B cell (primary cell): ENCODE measurements at regions not wholly inside any gene's neighbourhood (a gene's known extent, or its start where the extent isn't known, plus 50 kb on each side); places are given as distances from the start of the nearest gene placed in this dataset.

Source experiments
- ATAC-seq: fragments of 200-7000 bp; cut with Tn5 transposase; one replicate; pipeline ENCODE4 v1.10.0; 2021; ENCODE audit warnings: low read depth, mild to moderate bottlenecking, moderate number of reproducible peaks, moderate library complexity
- CTCF ChIA-PET: fragments of 350-600 bp; sonication (Branson Sonifier 250); formaldehyde crosslinking; loops from one replicate; lab custom pipeline; 2021; ENCODE audit warnings: antibody characterized with exemption, inconsistent platforms; lab: Charles Lee
- POLR2A ChIA-PET: fragments of 350-600 bp; sonication (Branson Sonifier 250); formaldehyde crosslinking; loops from one replicate; lab custom pipeline; 2021; ENCODE audit warnings: antibody characterized with exemption; lab: Charles Lee
- DNase-seq: peaks from one replicate; pipeline ENCODE4 v3.0.0; 2013
- H2AFZ ChIP-seq: 2 replicates; pipeline ENCODE4 v1.6.1; 2012; ENCODE audit warnings: mild to moderate bottlenecking, low read depth, low read length; ENCODE audit not compliant: insufficient read depth, poor library complexity, severe bottlenecking
- H3K27ac ChIP-seq, 2 donors: 1 replicate in 1 of 2; 2 replicates in 1 of 2; pipeline ENCODE4 v1.5.1; 2012 to 2013; ENCODE audit warnings: low read length in 2 of 2, mild to moderate bottlenecking in 2 of 2, moderate library complexity in 1 of 2
- H3K27me3 ChIP-seq, 4 experiments: fragments of 200-600 bp in 1 of 4; sonication (generic) in 1 of 4; replicated peaks in 1 of 4; 1 replicate in 2 of 4; 2 replicates in 2 of 4; pipeline versions ENCODE4 v1.6.1 to v1.7.0; 2013 to 2016; ENCODE audit warnings: low read length in 3 of 4, mild to moderate bottlenecking in 2 of 4, mixed read lengths in 1 of 4, moderate library complexity in 1 of 4; ENCODE audit not compliant: insufficient read depth in 4 of 4, control insufficient read depth in 3 of 4; ENCODE audit errors: control extremely low read depth in 1 of 4
- H3K36me3 ChIP-seq, 2 experiments: replicated peaks in 1 of 2; 1 replicate in 1 of 2; 2 replicates in 1 of 2; pipeline versions ENCODE4 v1.6.1 to v1.7.1; 2013; ENCODE audit warnings: low read length in 1 of 2; ENCODE audit not compliant: insufficient read depth in 2 of 2, control insufficient read depth in 1 of 2; ENCODE audit errors: control extremely low read depth in 1 of 2, extremely low read depth in 1 of 2
- H3K4me1 ChIP-seq, 2 donors: fragments of 200-600 bp in 1 of 2; sonication (generic) in 1 of 2; 1 replicate in 1 of 2; 2 replicates in 1 of 2; pipeline versions ENCODE4 v1.5.1 to v1.6.1; 2013 to 2017; ENCODE audit warnings: low read length in 2 of 2; ENCODE audit not compliant: control insufficient read depth in 2 of 2, insufficient read depth in 2 of 2
- H3K4me2 ChIP-seq: replicated peaks from 2 replicates; pipeline ENCODE3; 2012; ENCODE audit warnings: mild to moderate bottlenecking, low read depth, low read length; ENCODE audit not compliant: poor library complexity, severe bottlenecking
- H3K4me3 ChIP-seq, 5 experiments: fragments of 200-600 bp in 1 of 5; sonication (generic) in 1 of 5; 1 replicate in 3 of 5; 2 replicates in 2 of 5; pipeline versions ENCODE4 v1.5.1 to v1.7.0; 2011 to 2016; ENCODE audit warnings: low read length in 4 of 5, mild to moderate bottlenecking in 4 of 5, low read depth in 2 of 5, control low read depth in 1 of 5, moderate library complexity in 1 of 5; ENCODE audit not compliant: insufficient read depth in 1 of 5; ENCODE audit errors: control extremely low read depth in 1 of 5, extremely low read depth in 1 of 5
- H3K79me2 ChIP-seq: fragments of 200-600 bp; sonication (generic); one replicate; pipeline ENCODE4 v1.6.0; 2016; ENCODE audit warnings: low read length; ENCODE audit not compliant: control insufficient read depth, insufficient read depth
- H3K9ac ChIP-seq: fragments of 200-600 bp; sonication (generic); 2 replicates; pipeline ENCODE4 v1.6.1; 2017; ENCODE audit warnings: mild to moderate bottlenecking, low read length, moderate library complexity
- H3K9me3 ChIP-seq, 3 donors: one replicate each; pipeline versions ENCODE4 v1.6.1 to v1.7.1; 2013; ENCODE audit warnings: low read length in 2 of 3; ENCODE audit not compliant: control insufficient read depth in 2 of 3, insufficient read depth in 1 of 3; ENCODE audit errors: control extremely low read depth in 1 of 3
- H4K20me1 ChIP-seq: 2 replicates; pipeline ENCODE4 v1.6.0; 2012; ENCODE audit warnings: mild to moderate bottlenecking, low read length; ENCODE audit not compliant: insufficient read depth, control insufficient read depth, poor library complexity, severe bottlenecking
- H3K27ac Mint-ChIP-seq: one replicate; pipeline ENCODE4 v1.8.0; 2021; ENCODE audit warnings: mixed read lengths
- H3K27me3 Mint-ChIP-seq: one replicate; pipeline ENCODE4 v1.8.0; 2021; ENCODE audit warnings: mixed read lengths
- H3K4me1 Mint-ChIP-seq: one replicate; pipeline ENCODE4 v1.8.0; 2021; ENCODE audit warnings: mixed read lengths
- H3K4me3 Mint-ChIP-seq: one replicate; pipeline ENCODE4 v1.8.0; 2021; ENCODE audit warnings: mixed read lengths
- H3K9me3 Mint-ChIP-seq: one replicate; pipeline ENCODE4 v1.8.0; 2022; ENCODE audit warnings: mixed read lengths; ENCODE audit not compliant: insufficient read depth
- EZH2 ChIP-seq: IDR thresholded peaks from 2 replicates; pipeline ENCODE4 v1.6.1; 2012; ENCODE audit warnings: borderline replicate concordance, low read depth, mild to moderate bottlenecking, moderate library complexity, low read length; ENCODE audit not compliant: insufficient read depth, poor library complexity, severe bottlenecking
- WGBS: methylation state at CpG from one replicate; pipeline ENCODE4 v1.1.5; 2013; ENCODE audit warnings: missing lambda C conversion rate; ENCODE audit not compliant: insufficient coverage; 5-methylcytosine and 5-hydroxymethylcytosine counted together
- intact Hi-C: fragments of 100-400 bp; cut with micrococcal nuclease; formaldehyde crosslinking; loops from one replicate; pipeline ENCODE4 v1.10.0; 2022
- TF ChIP-seq, protein P1 (sequence below): fragments of 200-600 bp; IDR thresholded peaks from one replicate; pipeline ENCODE4 v1.8.0; 2022; ENCODE audit warnings: antibody characterized with exemption, mild to moderate bottlenecking

DNA sequence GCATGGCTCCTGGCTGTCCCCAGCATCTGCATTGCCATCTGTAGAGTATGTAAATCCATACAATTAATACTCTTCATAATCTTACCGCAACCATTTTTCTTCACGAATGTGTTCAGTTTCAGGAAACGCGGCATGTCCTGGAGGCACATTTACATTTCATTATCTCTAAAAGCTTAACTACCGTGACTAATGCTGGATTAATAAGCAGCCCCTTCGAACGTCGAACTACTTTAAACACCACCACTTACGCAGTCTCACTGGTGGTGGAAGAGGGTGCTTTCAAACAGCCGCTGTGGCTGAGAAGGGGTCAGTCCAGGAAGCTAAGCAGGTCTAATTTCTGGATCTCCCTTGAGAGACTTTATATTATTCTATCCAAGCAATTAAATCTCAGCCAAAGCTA, 85.6 kb downstream of the C5orf15 start:
- Mint-ChIP-seq H3K27me3 (no peaks in the 10 kb centered on the region), H3K4me1 (peaks cover 27% of the 10 kb centered on the region), H3K27ac (no peak overlapping the region), H3K9me3 (no peaks in the 10 kb centered on the region), H3K4me3 (no peak overlapping the region)
- no peaks in the 10 kb centered on the region for H3K79me2 ChIP-seq
- DNase-seq, result no peak
- H3K27ac ChIP-seq, result no peak overlapping the region
- intact Hi-C loops, result no loop called here
- no peak overlapping the region for H3K4me3 ChIP-seq
- H3K4me1 ChIP-seq, result peaks cover 16 to 23% of the 10 kb centered on the region in 2 donors
- H2AFZ ChIP-seq, result no peak overlapping the region
- H3K9ac ChIP-seq, result no peak overlapping the region
- no peaks in the 10 kb centered on the region for H3K27me3 ChIP-seq
- WGBS, result 96% methylated on average over 4 of the region's 10 CpGs
- no peak for TF ChIP-seq EZH2
- TF ChIP-seq, protein P1, sequence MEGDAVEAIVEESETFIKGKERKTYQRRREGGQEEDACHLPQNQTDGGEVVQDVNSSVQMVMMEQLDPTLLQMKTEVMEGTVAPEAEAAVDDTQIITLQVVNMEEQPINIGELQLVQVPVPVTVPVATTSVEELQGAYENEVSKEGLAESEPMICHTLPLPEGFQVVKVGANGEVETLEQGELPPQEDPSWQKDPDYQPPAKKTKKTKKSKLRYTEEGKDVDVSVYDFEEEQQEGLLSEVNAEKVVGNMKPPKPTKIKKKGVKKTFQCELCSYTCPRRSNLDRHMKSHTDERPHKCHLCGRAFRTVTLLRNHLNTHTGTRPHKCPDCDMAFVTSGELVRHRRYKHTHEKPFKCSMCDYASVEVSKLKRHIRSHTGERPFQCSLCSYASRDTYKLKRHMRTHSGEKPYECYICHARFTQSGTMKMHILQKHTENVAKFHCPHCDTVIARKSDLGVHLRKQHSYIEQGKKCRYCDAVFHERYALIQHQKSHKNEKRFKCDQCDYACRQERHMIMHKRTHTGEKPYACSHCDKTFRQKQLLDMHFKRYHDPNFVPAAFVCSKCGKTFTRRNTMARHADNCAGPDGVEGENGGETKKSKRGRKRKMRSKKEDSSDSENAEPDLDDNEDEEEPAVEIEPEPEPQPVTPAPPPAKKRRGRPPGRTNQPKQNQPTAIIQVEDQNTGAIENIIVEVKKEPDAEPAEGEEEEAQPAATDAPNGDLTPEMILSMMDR, result no peak
- no peak for ATAC-seq
- no peak overlapping the region for H3K4me2 ChIP-seq
- ChIA-PET POLR2A (no interaction called here), CTCF (interaction anchor here (1.3 to 2.2 kb wide), 2 partner anchors 11 to 13 kb away, joined by 4 to 8 read pairs; no protein-coding TSS in a partner anchor)
- peaks cover 0 to 8% (median 0%) of the 10 kb centered on the region in 3 donors for H3K9me3 ChIP-seq
- H3K36me3 ChIP-seq, result no peaks in the 10 kb centered on the region
- no peaks in the 10 kb centered on the region for H4K20me1 ChIP-seq

DNA sequence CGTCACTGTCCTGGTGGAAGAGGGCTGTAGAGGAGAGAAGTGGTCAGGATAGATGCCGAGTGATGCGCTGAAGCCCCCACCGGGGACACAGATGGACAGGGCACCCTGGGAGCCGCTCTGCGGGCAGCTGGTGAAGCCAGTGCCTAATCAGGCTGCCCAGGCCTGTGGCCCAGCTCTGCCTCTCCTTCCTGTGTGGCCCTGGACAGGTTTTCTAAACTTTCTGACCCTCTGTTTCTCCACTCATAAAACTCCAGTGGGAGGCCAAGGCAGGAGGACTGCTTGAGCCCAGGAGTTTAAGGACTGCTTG, 86.1 kb downstream of the C5orf15 start:
- no peaks in the 10 kb centered on the region for H4K20me1 ChIP-seq
- H3K4me1 ChIP-seq, result peaks cover 21 to 28% of the 10 kb centered on the region in 2 donors
- Mint-ChIP-seq H3K27me3 (no peaks in the 10 kb centered on the region), H3K27ac (no peak overlapping the region), H3K9me3 (no peaks in the 10 kb centered on the region), H3K4me1 (peaks cover 28% of the 10 kb centered on the region), H3K4me3 (no peak overlapping the region)
- ATAC-seq, result no peak
- WGBS, result 91% methylated on average over 6 of the region's 6 CpGs
- no peak overlapping the region for H3K9ac ChIP-seq
- no peak for DNase-seq
- no peaks in the 10 kb centered on the region for H3K36me3 ChIP-seq
- no peak overlapping the region for H3K27ac ChIP-seq
- H3K27me3 ChIP-seq, result no peaks in the 10 kb centered on the region
- ChIA-PET CTCF (interaction anchor here (0.6 to 5.4 kb wide), 2 partner anchors 12 to 99 kb away, joined by 3 to 32 read pairs; no protein-coding TSS in a partner anchor), POLR2A (no interaction called here)
- no peak overlapping the region for H3K4me2 ChIP-seq
- intact Hi-C loops, result no loop called here
- H3K79me2 ChIP-seq, result no peaks in the 10 kb centered on the region
- no peak overlapping the region for H2AFZ ChIP-seq
- no peak overlapping the region for H3K4me3 ChIP-seq
- peaks cover 0 to 8% (median 0%) of the 10 kb centered on the region in 3 donors for H3K9me3 ChIP-seq
- TF ChIP-seq EZH2, result no peak
- TF ChIP-seq, protein P1, result no peak
